Heart left ventricle (tissue), 16 donors: ENCODE measurements at regions not wholly inside any gene's neighbourhood (a gene's known extent, or its start where the extent isn't known, plus 50 kb on each side); places are given as distances from the start of the nearest gene placed in this dataset.

Experiments
- ATAC-seq, 4 donors: fragments of 200-7000 bp; cut with Tn5 transposase; one replicate each; pipeline ENCODE4 v1.9.1; 2020 to 2022; ENCODE audit warnings: moderate library complexity in 4 of 4, mild to moderate bottlenecking in 3 of 4, moderate number of reproducible peaks in 1 of 4
- DNase-seq, 5 donors: peaks; one replicate each; pipeline ENCODE4 v3.0.0-alpha.2; 2020
- H3K27ac ChIP-seq, 12 donors: fragments of 200-600 bp; sonication (generic) in 4 of 12; one replicate each; pipeline versions ENCODE4 v1.5.0 to v1.8.0; 2016 to 2022; ENCODE audit warnings: mild to moderate bottlenecking in 2 of 12
- H3K27me3 ChIP-seq, 9 donors: fragments of 200-600 bp; sonication (generic) in 2 of 9; one replicate each; pipeline versions ENCODE4 v1.5.1 to v1.8.0; 2016 to 2022; ENCODE audit warnings: mild to moderate bottlenecking in 3 of 9
- H3K36me3 ChIP-seq, 9 donors: fragments of 200-600 bp; sonication (generic) in 2 of 9; one replicate each; pipeline versions ENCODE4 v1.5.0 to v1.8.0; 2018 to 2022; ENCODE audit warnings: mild to moderate bottlenecking in 2 of 9
- H3K4me1 ChIP-seq, 12 donors: fragments of 200-600 bp; sonication (generic) in 4 of 12; one replicate each; pipeline versions ENCODE4 v1.5.0 to v1.8.0; 2016 to 2022; ENCODE audit warnings: mild to moderate bottlenecking in 3 of 12
- H3K4me3 ChIP-seq, 12 donors: fragments of 200-600 bp; sonication (generic) in 4 of 12; one replicate each; pipeline versions ENCODE4 v1.5.0 to v1.8.0; 2017 to 2022; ENCODE audit warnings: mild to moderate bottlenecking in 9 of 12, moderate library complexity in 4 of 12
- H3K9me3 ChIP-seq, 12 donors: fragments of 200-600 bp; sonication (generic) in 4 of 12; one replicate each; pipeline versions ENCODE4 v1.5.0 to v1.8.0; 2016 to 2022; ENCODE audit warnings: mild to moderate bottlenecking in 1 of 12
- CTCF ChIP-seq, 12 donors: fragments of 200-600 bp; sonication (generic) in 4 of 12; IDR thresholded peaks; one replicate each; pipeline versions ENCODE4 v1.5.0 to v1.8.0; 2018 to 2022; ENCODE audit warnings: antibody characterized with exemption in 12 of 12, mild to moderate bottlenecking in 5 of 12
- POLR2A ChIP-seq, 2 donors: fragments of 450-650 bp; IDR thresholded peaks; one replicate each; pipeline ENCODE4 v1.6.1; 2017; ENCODE audit warnings: antibody characterized with exemption in 2 of 2, mild to moderate bottlenecking in 2 of 2, moderate library complexity in 2 of 2
- whole genome bisulfite sequencing, 4 donors: extraction: QIAGEN DNeasy Blood & Tissue Kit in 2 of 4; methylation state at CpG; one replicate each; pipeline versions ENCODE4 v1.1.5 to v1.1.7; 2013 to 2018; 5-methylcytosine and 5-hydroxymethylcytosine counted together
- intact Hi-C, 10 donors: fragments of 100-400 bp; cut with DNase I; formaldehyde crosslinking; loops; one replicate each; pipeline versions ENCODE4 v1.11.1 to v1.14.2; 2022
- donor health status: ischemic (EF 13 %, LVEDD 7.1; RV severe dilation, severe dysfunction).
- donor health status: healthy with polysubstance abuse.
- donor health status: DM: no; HTN: yes; CAD: no.
- donor health status: DM: no; HTN: no; CAD: no.
- donor health status: ischemic (EF 25% LVEDD 6.9; RV normal size, moderate dysfunction).
- donor health status: ischemic (EF 25% LVEDD 5.7; RV mildly dilated, moderate dysfunction).
- donor health status: healthy.
- donor health status: DM: yes; HTN: yes; CAD: no.
- donor health status: ischemic (EF 35%, LVEDD 5.7; RV mildly dilated, moderate dysfunction).
- donor health status: nonischemic (EF 11% LVEDD 7.7; RV severe dilation, severe dysfunction).
- donor health status: DM: yes; HTN: yes; CAD: no.
- donor health status: PGD.
- donor health status: ischemic (EF 29% LVEDD 5.4; RV normal size, mild dysfunction).
- donor health status: nonischemic (EF 23%, LVEDD 6.1; RV moderate dilation, normal function).

- no peak overlapping the region for H3K4me3 ChIP-seq
- ATAC-seq, result no peak
- H3K9me3 ChIP-seq, result no peaks in the 10 kb centered on the region
- H3K27ac ChIP-seq, result no peak overlapping the region
- TF ChIP-seq CTCF (IDR thresholded peaks at IDR 0.05) (no peak), POLR2A (IDR thresholded peaks at IDR 0.05) (no peak)
- intact Hi-C loops, result no loop called here
- no peaks in the 10 kb centered on the region for H3K4me1 ChIP-seq
- H3K27me3 ChIP-seq, result no peaks in the 10 kb centered on the region
- no peaks in the 10 kb centered on the region for H3K36me3 ChIP-seq
- DNase-seq, result no peak
- WGBS, 4 donors, result 71 to 83% (median 76%) methylated on average over 5 of the region's 5 CpGs
Measured at GRCh38 chr4:188704288-188704687, 565.0 kb downstream of the TRIML1 start.

GRCh38 chr4:188707036-188707435, 567.8 kb downstream of the TRIML1 start:
- H3K4me1 ChIP-seq, result no peaks in the 10 kb centered on the region
- intact Hi-C loops, result no loop called here
- no peak for DNase-seq
- H3K27me3 ChIP-seq, result no peaks in the 10 kb centered on the region
- H3K9me3 ChIP-seq, result no peaks in the 10 kb centered on the region
- TF ChIP-seq POLR2A (IDR thresholded peaks at IDR 0.05), result no peak
- no peak for TF ChIP-seq CTCF (IDR thresholded peaks at IDR 0.05)
- H3K4me3 ChIP-seq, result no peak overlapping the region
- 70 to 76% (median 72%) methylated on average over 4 of the region's 4 CpGs for WGBS, 4 donors
- no peak for ATAC-seq
- no peak overlapping the region for H3K27ac ChIP-seq
- H3K36me3 ChIP-seq, result no peaks in the 10 kb centered on the region

GRCh38 chr4:188714501-188714900, 575.3 kb downstream of the TRIML1 start:
- DNase-seq, result no peak
- intact Hi-C loops, result no loop called here
- 35 to 53% (median 46%) methylated on average over 2 of the region's 2 CpGs for WGBS, 4 donors
- Histone ChIP-seq H3K4me3 (no peak overlapping the region), H3K4me1 (no peaks in the 10 kb centered on the region), H3K27ac (no peak overlapping the region), H3K9me3 (no peaks in the 10 kb centered on the region), H3K36me3 (no peaks in the 10 kb centered on the region), H3K27me3 (no peaks in the 10 kb centered on the region)
- TF ChIP-seq CTCF (IDR thresholded peaks at IDR 0.05) (no peak), POLR2A (IDR thresholded peaks at IDR 0.05) (no peak)
- no peak for ATAC-seq

GRCh38 chr4:188714907-188715306, 575.7 kb downstream of the TRIML1 start:
- no peak for ATAC-seq

More at GRCh38 chr4:188714907-188715306, 575.7 kb downstream of the TRIML1 start:
- H3K4me3 ChIP-seq, result no peak overlapping the region
- TF ChIP-seq POLR2A (IDR thresholded peaks at IDR 0.05) (no peak), CTCF (IDR thresholded peaks at IDR 0.05) (no peak)
- DNase-seq, result no peak
- no peaks in the 10 kb centered on the region for H3K9me3 ChIP-seq
- no peaks in the 10 kb centered on the region for H3K36me3 ChIP-seq
- no peaks in the 10 kb centered on the region for H3K4me1 ChIP-seq
- WGBS, 4 donors, result 69 to 80% (median 75%) methylated on average over 3 of the region's 3 CpGs
- no peaks in the 10 kb centered on the region for H3K27me3 ChIP-seq
- H3K27ac ChIP-seq, result no peak overlapping the region
- intact Hi-C loops, result no loop called here
